GM18511 (cell line): ENCODE measurements at regions not wholly inside any gene's neighbourhood (a gene's known extent, or its start where the extent isn't known, plus 50 kb on each side); places are given as distances from the start of the nearest gene placed in this dataset.
"Not testable (repeated sequence)": the region's sequence is repeated elsewhere in the genome, so short reads cannot be mapped to it uniquely, and the experiment has no call there.

Experiments
- ATAC-seq: cut with Tn5 transposase; IDR thresholded peaks from one replicate; pipeline ENCODE4 v1.9.1; 2021; ENCODE audit warnings: mild to moderate bottlenecking, moderate library complexity; ENCODE audit not compliant: unreplicated experiment

DNA sequence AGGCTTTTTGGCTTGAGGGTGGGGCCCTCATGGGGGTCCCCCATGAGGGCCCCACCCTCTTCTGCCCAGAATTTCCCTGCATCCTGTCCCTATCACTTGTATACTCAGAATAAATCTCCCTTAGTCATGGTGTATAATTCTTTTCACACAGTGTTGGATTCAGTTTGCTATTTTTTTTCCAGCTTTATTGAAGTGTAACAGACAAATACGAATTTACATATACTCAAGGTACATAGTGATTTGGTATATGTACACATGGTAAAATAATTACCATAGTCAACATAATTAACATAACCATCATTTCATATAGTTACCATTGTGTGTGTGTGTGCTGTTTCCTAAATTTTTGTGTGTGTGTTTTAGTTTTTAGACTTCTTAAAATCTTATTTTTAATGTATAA lies 289.4 kb downstream of the CNTNAP3B start:
- not testable (repeated sequence) for ATAC-seq

DNA sequence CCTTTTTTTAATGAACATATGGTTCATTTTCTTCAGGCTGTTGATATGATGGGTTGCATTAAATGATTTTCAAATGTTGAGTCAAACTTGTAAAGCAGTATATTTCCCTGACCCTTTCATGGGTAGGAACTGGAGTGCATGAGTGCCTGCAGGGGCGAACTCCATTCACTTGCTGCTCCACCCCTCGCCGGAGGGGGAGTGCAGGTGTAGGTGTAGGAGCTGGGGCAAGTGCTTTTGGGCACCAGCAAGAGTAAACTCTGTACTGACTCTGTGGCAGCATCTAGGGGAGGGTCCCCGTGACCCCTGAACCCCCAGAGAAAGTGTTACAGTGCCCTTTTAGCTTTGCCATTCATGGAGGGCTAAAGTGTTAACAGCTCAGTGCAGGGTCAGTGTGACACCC lies 290.3 kb downstream of the CNTNAP3B start:
- ATAC-seq = not testable (repeated sequence)

DNA sequence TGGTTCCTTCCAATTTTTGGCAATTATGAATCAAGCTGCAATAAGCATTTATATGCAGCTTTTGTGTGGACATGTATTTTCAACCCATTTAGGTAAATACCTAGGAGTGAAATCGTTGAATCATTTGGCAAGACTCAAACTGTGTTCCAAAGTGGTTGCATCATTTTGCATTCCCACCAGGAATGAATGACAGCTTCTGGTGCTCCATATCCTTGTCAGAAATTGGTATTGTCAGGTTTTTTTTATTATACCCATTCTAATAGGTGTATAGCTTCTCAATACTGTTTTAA lies 290.7 kb downstream of the CNTNAP3B start:
- ATAC-seq = not testable (repeated sequence)

- not testable (repeated sequence) for ATAC-seq
Measured at GRCh38 chr9:41837684-41838561, 291.3 kb downstream of the CNTNAP3B start.

GRCh38 chr9:41833108-41833507 lies 296.1 kb downstream of the CNTNAP3B start:
- not testable (repeated sequence) for ATAC-seq

GRCh38 chr9:41824723-41825122 lies 304.5 kb downstream of the CNTNAP3B start:
- not testable (repeated sequence) for ATAC-seq

- not testable (repeated sequence) for ATAC-seq
Measured at GRCh38 chr9:41802706-41803105, 326.5 kb downstream of the CNTNAP3B start.

- not testable (repeated sequence) for ATAC-seq
Measured at GRCh38 chr9:41798684-41799083, 330.5 kb downstream of the CNTNAP3B start.

GRCh38 chr9:41790719-41791363 lies 338.4 kb downstream of the CNTNAP3B start:
- ATAC-seq = not testable (repeated sequence)

DNA sequence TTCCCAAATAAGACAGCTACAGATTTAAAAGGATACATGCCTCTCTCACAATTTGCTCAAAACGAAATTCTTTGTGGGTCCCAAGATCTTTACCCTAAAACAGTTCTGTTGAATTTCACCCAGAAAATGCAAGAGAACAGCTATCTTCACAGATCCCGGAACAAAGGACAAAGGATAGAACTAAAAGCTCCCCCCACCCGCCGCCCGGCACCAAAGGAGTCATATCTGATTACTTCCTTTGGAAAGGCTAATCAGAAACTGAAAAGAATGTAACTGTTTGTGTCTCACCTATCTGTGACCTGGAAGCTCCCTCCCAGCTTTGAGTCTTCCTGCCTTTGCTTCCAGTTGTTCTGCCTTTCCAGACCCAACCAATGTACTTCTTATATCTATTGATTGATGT lies 339.2 kb downstream of the CNTNAP3B start:
- ATAC-seq = not testable (repeated sequence)

- not testable (repeated sequence) for ATAC-seq
Measured at GRCh38 chr9:41789387-41789786, 339.8 kb downstream of the CNTNAP3B start.

DNA sequence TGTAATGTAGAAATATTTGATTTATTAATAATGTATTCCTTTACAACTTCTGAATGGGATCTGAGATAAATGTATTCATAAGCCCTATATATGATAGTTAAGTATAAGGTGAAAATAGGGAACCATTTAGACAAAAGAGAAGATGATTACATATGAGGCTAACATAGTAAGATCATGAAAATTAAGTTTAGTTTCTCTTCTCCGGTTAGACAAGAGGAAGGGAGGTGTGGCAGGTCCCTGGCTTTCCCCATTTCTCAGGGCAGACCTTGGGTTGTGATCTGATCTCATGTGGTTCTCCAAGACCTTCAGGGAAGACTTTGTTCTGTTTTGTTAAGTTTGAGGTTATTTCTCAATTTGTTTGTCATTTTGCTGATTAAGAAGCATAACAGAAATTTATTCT lies 341.3 kb downstream of the CNTNAP3B start:
- not testable (repeated sequence) for ATAC-seq

DNA sequence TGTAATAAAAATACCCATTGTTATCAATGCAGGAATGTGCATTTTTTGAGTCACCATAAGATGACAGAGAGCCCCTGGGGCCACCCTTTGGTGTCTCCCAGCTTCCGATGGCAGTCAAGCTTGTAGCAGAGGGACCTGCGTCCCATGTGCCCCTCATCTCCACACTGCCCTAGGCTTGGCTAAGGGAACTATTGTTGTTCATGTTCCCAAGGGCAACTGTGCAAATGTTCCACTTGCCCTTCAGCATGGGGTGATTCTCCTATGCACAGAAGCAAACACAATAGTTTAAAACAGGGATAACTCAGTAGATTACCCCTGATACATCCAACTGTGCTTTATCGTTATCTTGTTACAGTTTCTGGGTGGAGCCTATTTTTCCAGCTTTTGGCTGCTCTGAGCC lies 342.0 kb downstream of the CNTNAP3B start:
- not testable (repeated sequence) for ATAC-seq

DNA sequence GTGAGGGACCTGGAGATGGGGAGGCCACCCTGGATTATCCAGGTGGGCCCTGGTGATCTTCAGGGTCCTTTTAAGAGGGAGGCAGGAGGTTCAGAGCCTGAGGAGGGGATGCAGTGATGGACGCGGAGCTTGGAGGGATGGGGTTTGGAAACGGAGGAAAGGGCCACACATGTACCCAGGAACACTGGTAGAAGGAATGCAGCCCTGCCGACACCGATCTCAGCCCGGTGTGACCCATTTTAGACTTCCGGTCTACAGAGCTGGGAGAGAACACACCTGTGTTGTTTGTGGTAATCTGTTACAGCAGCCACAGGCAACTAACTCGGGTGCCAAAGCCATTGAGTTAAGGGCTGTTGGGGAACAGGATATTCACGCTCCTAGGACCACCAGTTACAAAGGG lies 345.2 kb downstream of the CNTNAP3B start:
- ATAC-seq = not testable (repeated sequence)

DNA sequence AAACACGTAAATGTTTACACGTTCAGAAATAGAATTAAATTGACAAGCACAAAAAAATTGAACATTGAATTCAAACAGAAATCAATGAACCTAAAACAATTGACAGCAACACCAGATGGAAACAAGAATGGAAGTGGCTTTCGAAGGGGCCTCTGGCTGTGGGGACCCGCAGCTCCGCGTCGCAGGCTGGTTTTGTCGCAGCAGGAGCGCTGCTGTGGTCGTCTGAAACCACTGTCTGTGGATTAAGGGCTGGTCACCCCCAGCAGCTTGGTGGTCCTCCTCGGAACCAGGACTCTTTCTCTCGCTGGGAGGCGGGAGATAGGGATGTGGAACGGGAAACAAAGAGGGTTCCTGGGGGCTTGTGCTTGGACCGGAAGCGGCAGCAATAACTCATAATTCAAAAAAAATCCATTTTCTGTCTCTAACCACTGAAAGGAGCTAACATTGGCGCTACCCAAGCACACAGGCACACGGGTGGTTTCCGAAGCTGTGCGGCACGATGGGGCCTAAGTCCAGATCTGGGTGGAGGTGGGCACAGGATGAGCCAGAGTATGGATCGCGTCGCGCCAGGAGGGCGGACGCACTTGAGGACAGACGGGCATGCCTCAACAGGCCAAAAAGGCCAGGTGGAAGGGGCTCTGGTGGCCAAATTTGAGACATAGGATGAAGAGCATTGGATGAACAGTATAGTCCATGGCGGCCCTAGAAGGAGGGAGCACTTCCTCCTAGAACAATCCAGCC lies 346.0 kb downstream of the CNTNAP3B start:
- not testable (repeated sequence) for ATAC-seq

DNA sequence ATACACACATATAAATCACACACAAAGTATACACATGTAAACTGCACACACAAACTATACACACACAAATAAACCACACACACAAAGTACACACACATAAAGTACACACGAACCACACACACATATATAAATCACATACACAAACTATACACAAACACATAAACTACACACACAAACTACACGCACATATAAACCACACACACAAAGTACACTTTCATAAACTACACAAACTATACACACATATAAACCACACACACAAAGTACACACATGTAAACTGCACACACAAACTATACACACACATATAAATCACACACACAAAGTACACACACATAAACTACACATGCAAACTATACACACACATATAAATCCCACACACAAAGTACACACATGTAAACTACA lies 347.3 kb downstream of the CNTNAP3B start:
- ATAC-seq = not testable (repeated sequence)

- not testable (repeated sequence) for ATAC-seq
Measured at GRCh38 chr9:41779897-41780406, 349.3 kb downstream of the CNTNAP3B start.

DNA sequence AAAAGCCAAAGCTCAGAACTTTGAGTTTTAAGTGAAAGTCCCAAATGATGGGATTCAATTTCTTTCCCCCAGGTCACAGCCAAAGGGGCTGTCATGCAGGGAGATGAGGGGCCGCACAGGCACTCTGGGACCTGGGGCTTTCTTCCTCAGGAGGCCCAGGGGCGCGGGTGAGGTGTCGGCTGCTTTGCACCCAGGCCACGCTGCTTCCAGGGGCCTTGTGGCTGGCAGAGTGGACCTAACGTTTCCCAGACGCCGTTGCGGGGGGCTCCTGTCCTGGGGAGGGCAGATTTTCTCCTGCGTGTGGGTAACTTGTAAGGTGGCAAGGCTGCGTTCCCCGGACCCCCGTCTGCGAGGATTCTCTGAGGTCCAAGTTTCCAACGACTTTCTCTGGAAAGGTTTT lies 350.0 kb downstream of the CNTNAP3B start:
- ATAC-seq = not testable (repeated sequence)

DNA sequence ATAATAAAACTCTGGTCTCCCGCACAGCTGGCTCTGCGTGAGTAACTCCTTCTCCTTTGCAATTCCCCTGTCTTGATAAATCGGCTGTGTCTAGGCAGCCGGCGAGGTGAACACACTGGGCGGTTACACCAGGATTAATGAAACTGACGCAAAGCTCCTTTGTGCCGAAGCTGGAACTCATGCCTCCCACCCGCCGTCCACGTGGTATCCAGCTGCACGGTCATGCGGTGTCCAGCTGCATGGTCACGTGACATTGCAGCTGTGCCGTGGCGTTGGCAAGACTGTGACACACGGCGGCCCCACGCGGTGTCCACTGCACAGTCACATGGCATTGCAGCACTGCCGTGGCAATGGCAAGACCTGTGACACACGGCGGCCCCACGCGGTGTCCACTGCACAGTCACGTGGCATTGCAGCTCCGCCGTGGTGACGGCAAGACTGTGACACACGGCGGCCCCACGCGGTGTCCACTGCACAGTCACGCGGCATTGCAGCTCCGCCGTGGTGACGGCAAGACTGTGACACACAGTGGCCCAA lies 350.6 kb downstream of the CNTNAP3B start:
- ATAC-seq = not testable (repeated sequence)

GRCh38 chr9:41777536-41777935 lies 351.7 kb downstream of the CNTNAP3B start:
- ATAC-seq = not testable (repeated sequence)

- ATAC-seq = not testable (repeated sequence)
Measured at GRCh38 chr9:41772541-41772940, 356.7 kb downstream of the CNTNAP3B start.
